HuH-7.5 (cell line): ENCODE measurements at regions not wholly inside any gene's neighbourhood (a gene's known extent, or its start where the extent isn't known, plus 50 kb on each side); places are given as distances from the start of the nearest gene placed in this dataset.
"Not testable (repeated sequence)": the region's sequence is repeated elsewhere in the genome, so short reads cannot be mapped to it uniquely, and the experiment has no call there.

Source experiments
- DNase-seq: peaks from one replicate; pipeline ENCODE4 v3.0.0; 2011; ENCODE audit warnings: low spot score

- no peak for DNase-seq
Measured at GRCh38 chr16:64297863-64298600, 823.8 kb downstream of the CDH11 start.

GRCh38 chr16:64295466-64295865, 826.4 kb downstream of the CDH11 start:
- no peak for DNase-seq

- DNase-seq = no peak
Measured at GRCh38 chr16:64292953-64293352, 828.9 kb downstream of the CDH11 start.

- DNase-seq = no peak
Measured at GRCh38 chr16:64292161-64292560, 829.7 kb downstream of the CDH11 start.

- no peak for DNase-seq
Measured at GRCh38 chr16:64290461-64290860, 831.4 kb downstream of the CDH11 start.

- DNase-seq = no peak
Measured at GRCh38 chr16:64287655-64288528, 834.0 kb downstream of the CDH11 start.

- no peak for DNase-seq
Measured at GRCh38 chr16:64282181-64282580, 839.7 kb downstream of the CDH11 start.

- DNase-seq = no peak
Measured at GRCh38 chr16:64280317-64280716, 841.5 kb downstream of the CDH11 start.

GRCh38 chr16:64278196-64278595, 843.7 kb downstream of the CDH11 start:
- DNase-seq = no peak

GRCh38 chr16:64276646-64277045, 845.2 kb downstream of the CDH11 start:
- DNase-seq = no peak

- DNase-seq = no peak
Measured at GRCh38 chr16:64272028-64272427, 849.8 kb downstream of the CDH11 start.

GRCh38 chr16:64269756-64270155, 852.1 kb downstream of the CDH11 start:
- DNase-seq = no peak

- no peak for DNase-seq
Measured at GRCh38 chr16:64265756-64266155, 856.1 kb downstream of the CDH11 start.

GRCh38 chr16:64260631-64261401, 861.0 kb downstream of the CDH11 start:
- not testable (repeated sequence) for DNase-seq

- no peak for DNase-seq
Measured at GRCh38 chr16:64254443-64255367, 867.2 kb downstream of the CDH11 start.

GRCh38 chr16:64253525-64253924, 868.3 kb downstream of the CDH11 start:
- no peak for DNase-seq

- no peak for DNase-seq
Measured at GRCh38 chr16:64253096-64253495, 868.8 kb downstream of the CDH11 start.

- DNase-seq = no peak
Measured at GRCh38 chr16:64251742-64252141, 870.1 kb downstream of the CDH11 start.

- no peak for DNase-seq
Measured at GRCh38 chr16:64250866-64251265, 871.0 kb downstream of the CDH11 start.

- no peak for DNase-seq
Measured at GRCh38 chr16:64242492-64242891, 879.4 kb downstream of the CDH11 start.

- no peak for DNase-seq
Measured at GRCh38 chr16:64240586-64240985, 881.3 kb downstream of the CDH11 start.
